Choroid plexus epithelial cell (primary cell): ENCODE measurements at regions not wholly inside any gene's neighbourhood (a gene's known extent, or its start where the extent isn't known, plus 50 kb on each side); places are given as distances from the start of the nearest gene placed in this dataset.

Experiments
- DNase-seq: peaks from one replicate; pipeline ENCODE4 v3.0.0-alpha.2; 2010; ENCODE audit warnings: low read depth
- H3K4me3 ChIP-seq: 2 replicates; pipeline ENCODE4 v1.5.1; 2011; ENCODE audit warnings: low read depth, mild to moderate bottlenecking, control low read depth, low read length, moderate library complexity
- TF ChIP-seq, protein P1 (sequence below): conservative IDR thresholded peaks from 2 replicates; pipeline ENCODE4 v1.5.1; 2011; ENCODE audit warnings: low read depth, mild to moderate bottlenecking, control low read depth, inconsistent platforms, low read length, moderate library complexity

- no peak overlapping the region for H3K4me3 ChIP-seq
- no peak for DNase-seq
- TF ChIP-seq, protein P1, sequence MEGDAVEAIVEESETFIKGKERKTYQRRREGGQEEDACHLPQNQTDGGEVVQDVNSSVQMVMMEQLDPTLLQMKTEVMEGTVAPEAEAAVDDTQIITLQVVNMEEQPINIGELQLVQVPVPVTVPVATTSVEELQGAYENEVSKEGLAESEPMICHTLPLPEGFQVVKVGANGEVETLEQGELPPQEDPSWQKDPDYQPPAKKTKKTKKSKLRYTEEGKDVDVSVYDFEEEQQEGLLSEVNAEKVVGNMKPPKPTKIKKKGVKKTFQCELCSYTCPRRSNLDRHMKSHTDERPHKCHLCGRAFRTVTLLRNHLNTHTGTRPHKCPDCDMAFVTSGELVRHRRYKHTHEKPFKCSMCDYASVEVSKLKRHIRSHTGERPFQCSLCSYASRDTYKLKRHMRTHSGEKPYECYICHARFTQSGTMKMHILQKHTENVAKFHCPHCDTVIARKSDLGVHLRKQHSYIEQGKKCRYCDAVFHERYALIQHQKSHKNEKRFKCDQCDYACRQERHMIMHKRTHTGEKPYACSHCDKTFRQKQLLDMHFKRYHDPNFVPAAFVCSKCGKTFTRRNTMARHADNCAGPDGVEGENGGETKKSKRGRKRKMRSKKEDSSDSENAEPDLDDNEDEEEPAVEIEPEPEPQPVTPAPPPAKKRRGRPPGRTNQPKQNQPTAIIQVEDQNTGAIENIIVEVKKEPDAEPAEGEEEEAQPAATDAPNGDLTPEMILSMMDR = no peak
These were observed 173.7 kb downstream of the SLC24A2 start for GRCh38 chr9:19615036-19615624.

- no peak overlapping the region for H3K4me3 ChIP-seq
- TF ChIP-seq, protein P1 = no peak
- no peak for DNase-seq
These were observed 174.5 kb downstream of the SLC24A2 start for GRCh38 chr9:19614294-19614693.

DNA sequence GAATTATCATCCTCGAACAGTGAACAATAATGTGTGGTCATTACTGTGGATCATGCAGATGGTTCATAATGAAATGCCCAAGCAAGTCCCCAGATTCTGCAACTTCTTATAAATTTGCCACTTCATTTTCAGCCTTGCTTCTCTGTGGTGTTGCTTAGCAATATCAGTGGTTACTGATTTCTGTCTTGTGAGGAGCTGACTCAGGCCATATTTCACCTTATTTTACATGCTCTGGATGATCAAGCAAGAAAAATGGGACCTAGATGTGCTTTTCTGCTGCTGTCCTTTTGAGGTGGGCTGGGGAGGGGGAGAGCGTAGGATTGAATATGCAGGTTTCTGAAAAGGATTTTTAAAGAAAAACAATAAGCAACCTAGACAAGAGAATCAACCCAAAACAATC lies 188.3 kb downstream of the SLC24A2 start:
- H3K4me3 ChIP-seq = no peak overlapping the region
- no peak for DNase-seq
- TF ChIP-seq, protein P1 = no peak

DNA sequence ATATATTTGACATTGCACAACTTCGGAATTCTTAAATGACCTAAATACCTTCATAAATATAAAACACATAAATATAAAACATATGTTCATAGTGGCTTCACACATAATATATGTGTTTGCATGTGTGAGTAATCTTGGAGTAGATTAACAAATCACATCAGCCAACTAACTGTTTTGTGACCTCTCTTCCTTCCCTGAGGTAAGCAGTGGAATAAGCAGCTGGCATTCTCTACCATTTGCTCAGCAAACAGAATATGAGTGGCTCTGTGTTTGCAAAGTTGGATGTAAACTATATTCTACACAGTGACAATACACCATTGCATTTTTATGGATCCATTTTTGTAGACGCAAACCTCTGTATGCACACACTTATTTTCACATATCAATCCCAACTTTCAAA lies 189.9 kb downstream of the ACER2 start:
- TF ChIP-seq, protein P1 = no peak
- no peak for DNase-seq
- H3K4me3 ChIP-seq = no peak overlapping the region

DNA sequence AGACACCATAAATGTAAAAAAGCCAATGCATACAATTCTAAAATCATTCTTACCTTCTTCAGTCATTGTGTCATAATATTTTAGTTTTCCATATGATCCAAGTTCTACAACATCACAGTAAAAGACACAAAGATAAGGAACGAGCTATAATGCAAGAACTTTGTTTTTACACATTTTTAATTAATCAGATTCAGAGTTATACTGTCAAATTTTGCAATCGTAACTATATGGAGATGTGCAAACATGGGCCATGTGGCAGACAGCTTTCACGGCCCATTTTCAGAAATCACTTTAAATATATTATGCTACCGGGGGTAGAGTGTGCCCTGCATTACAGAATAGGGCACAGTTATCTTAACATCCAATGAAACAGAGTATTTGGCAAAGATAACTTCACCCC lies 188.4 kb downstream of the ACER2 start:
- DNase-seq = no peak

GRCh38 chr9:19595003-19595402 lies 186.2 kb downstream of the ACER2 start:
- H3K4me3 ChIP-seq = no peak overlapping the region
- TF ChIP-seq, protein P1 = no peak
- DNase-seq = no peak

More for the DNA sequence above, 188.4 kb downstream of the ACER2 start:
- TF ChIP-seq, protein P1 = no peak
- H3K4me3 ChIP-seq = no peak overlapping the region

DNA sequence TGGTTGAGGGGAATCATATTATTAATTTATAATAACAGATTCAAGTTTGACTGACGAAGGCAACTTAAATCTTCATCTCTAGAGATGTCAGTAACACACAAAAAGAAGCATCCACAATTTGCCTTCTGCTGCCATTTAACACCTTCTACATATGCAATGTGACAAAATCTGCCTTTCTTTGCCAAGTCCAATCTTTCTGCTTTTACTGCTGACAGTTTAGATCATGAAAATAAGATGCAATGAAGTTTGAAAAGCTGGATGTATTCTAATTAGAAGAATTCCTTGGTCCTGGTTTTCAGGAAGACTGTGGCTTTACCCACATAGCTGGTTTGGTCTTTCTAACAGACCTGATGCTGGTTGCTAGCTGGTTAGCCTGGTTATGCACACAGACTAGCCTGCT lies 178.9 kb downstream of the ACER2 start:
- TF ChIP-seq, protein P1 = no peak
- DNase-seq = no peak
- H3K4me3 ChIP-seq = no peak overlapping the region
